IMR-90 (cell line): ENCODE measurements at regions not wholly inside any gene's neighbourhood (a gene's known extent, or its start where the extent isn't known, plus 50 kb on each side); places are given as distances from the start of the nearest gene placed in this dataset.

ENCODE experiments used
- ATAC-seq: fragments of 200-7000 bp; cut with Tn5 transposase; 2 replicates; pipeline ENCODE4 v1.9.1; 2020; ENCODE audit warnings: low read depth, mild to moderate bottlenecking, moderate library complexity
- BruUV-seq: library from RNA; stranded (reverse); fragments of 400-500 nt; replicated peaks from 2 replicates; lab custom pipeline; 2021; lab: Mats Ljungman, UMichigan
- CTCF ChIA-PET: fragments of 300-600 bp; formaldehyde crosslinking; extraction: SDS; loops from one replicate; lab custom pipeline; 2021; ENCODE audit warnings: antibody characterized with exemption; lab: Yijun Ruan, JAX
- POLR2A ChIA-PET: fragments of 300-600 bp; sonication (Branson Sonifier 250); formaldehyde crosslinking; loops from one replicate; lab custom pipeline; 2022; ENCODE audit warnings: antibody characterized with exemption; ENCODE audit not compliant: unreplicated experiment; lab: Charles Lee
- DNase-seq: peaks from one replicate; pipeline ENCODE4 v3.0.0; 2013
- H2AFZ ChIP-seq: replicated peaks from 2 replicates; pipeline ENCODE3; 2013; ENCODE audit warnings: low read length, mild to moderate bottlenecking; ENCODE audit not compliant: poor library complexity
- H2AK5ac ChIP-seq: 2 replicates; pipeline ENCODE4 v1.6.1; 2013; ENCODE audit warnings: low read depth, low read length, inconsistent platforms
- H2AK9ac ChIP-seq: replicated peaks from 2 replicates; pipeline ENCODE3; 2013; ENCODE audit warnings: mild to moderate bottlenecking, low read depth, low read length, moderate library complexity; ENCODE audit not compliant: poor library complexity
- H2BK120ac ChIP-seq: 2 replicates; pipeline ENCODE4 v1.6.1; 2013; ENCODE audit warnings: low read depth, low read length, inconsistent platforms
- H2BK15ac ChIP-seq: 3 replicates; pipeline ENCODE4 v1.6.1; 2013; ENCODE audit warnings: low read depth, low read length, inconsistent platforms
- H2BK20ac ChIP-seq: 2 replicates; pipeline ENCODE4 v1.6.1; 2013; ENCODE audit warnings: low read depth, mild to moderate bottlenecking, inconsistent platforms, low read length, moderate library complexity
- H2BK5ac ChIP-seq: 2 replicates; pipeline ENCODE4 v1.6.1; 2013; ENCODE audit warnings: mild to moderate bottlenecking, low read depth, low read length, inconsistent platforms; ENCODE audit not compliant: poor library complexity, severe bottlenecking
- H3K14ac ChIP-seq: replicated peaks from 2 replicates; pipeline ENCODE4 v1.6.1; 2013; ENCODE audit warnings: low read depth, low read length, inconsistent platforms
- H3K18ac ChIP-seq: 2 replicates; pipeline ENCODE4 v1.6.1; 2013; ENCODE audit warnings: low read depth, low read length, control low read depth
- H3K23ac ChIP-seq: 2 replicates; pipeline ENCODE4 v1.6.1; 2013; ENCODE audit warnings: low read depth, low read length, inconsistent platforms
- H3K27ac ChIP-seq: 2 replicates; pipeline ENCODE4 v1.5.1; 2013; ENCODE audit warnings: mild to moderate bottlenecking, control low read depth, low read length; ENCODE audit not compliant: insufficient read depth
- H3K27me3 ChIP-seq: 2 replicates; pipeline ENCODE4 v1.6.1; 2013; ENCODE audit warnings: low read length; ENCODE audit not compliant: control insufficient read depth, insufficient read depth
- H3K36me3 ChIP-seq: 2 replicates; pipeline ENCODE4 v1.6.1; 2013; ENCODE audit warnings: low read length, mixed read lengths; ENCODE audit not compliant: control insufficient read depth, insufficient read depth
- H3K4ac ChIP-seq: 2 replicates; pipeline ENCODE4 v1.6.1; 2013; ENCODE audit warnings: low read depth, low read length, inconsistent platforms
- H3K4me1 ChIP-seq: 2 replicates; pipeline ENCODE4 v1.6.1; 2013; ENCODE audit warnings: low read length, mixed read lengths; ENCODE audit not compliant: control insufficient read depth, insufficient read depth
- H3K4me2 ChIP-seq: 2 replicates; pipeline ENCODE4 v1.6.1; 2013; ENCODE audit warnings: low read depth, mild to moderate bottlenecking, control low read depth, low read length, moderate library complexity
- H3K4me3 ChIP-seq: 2 replicates; pipeline ENCODE4 v1.5.1; 2013; ENCODE audit warnings: low read depth, mild to moderate bottlenecking, control low read depth, low read length, moderate library complexity; ENCODE audit not compliant: insufficient read depth
- H3K56ac ChIP-seq: 2 replicates; pipeline ENCODE4 v1.6.1; 2013; ENCODE audit warnings: low read length, inconsistent platforms; ENCODE audit not compliant: insufficient read depth; ENCODE audit errors: extremely low read depth
- H3K79me1 ChIP-seq, 2 experiments: 2 replicates each; pipeline ENCODE4 v1.6.1; 2013; ENCODE audit warnings: low read length in 2 of 2, inconsistent platforms in 1 of 2, low read depth in 1 of 2
- H3K9ac ChIP-seq: 2 replicates; pipeline ENCODE4 v1.6.1; 2013; ENCODE audit warnings: low read depth, low read length, control low read depth
- H3K9me1 ChIP-seq: 2 replicates; pipeline ENCODE4 v1.6.1; 2013; ENCODE audit warnings: low read length, inconsistent platforms; ENCODE audit not compliant: insufficient read depth
- H3K9me3 ChIP-seq: 2 replicates; pipeline ENCODE4 v1.6.1; 2013; ENCODE audit warnings: low read length; ENCODE audit not compliant: control insufficient read depth, insufficient read depth
- H4K20me1 ChIP-seq: 2 replicates; pipeline ENCODE4 v1.6.1; 2013; ENCODE audit warnings: low read length, inconsistent platforms; ENCODE audit not compliant: insufficient read depth
- H4K5ac ChIP-seq: 2 replicates; pipeline ENCODE4 v1.6.1; 2013; ENCODE audit warnings: mild to moderate bottlenecking, low read depth, low read length, control low read depth
- H4K8ac ChIP-seq, 2 experiments: 2 replicates each; pipeline ENCODE4 v1.6.1; 2013; ENCODE audit warnings: low read depth in 2 of 2, low read length in 2 of 2, control low read depth in 1 of 2, inconsistent platforms in 1 of 2
- H4K91ac ChIP-seq: 2 replicates; pipeline ENCODE4 v1.6.1; 2013; ENCODE audit warnings: low read depth, low read length, inconsistent platforms; ENCODE audit not compliant: insufficient read depth
- CEBPB ChIP-seq: IDR thresholded peaks from 2 replicates; pipeline ENCODE4 v1.6.1; 2012; ENCODE audit warnings: low read depth, low read length, improper control_type of control experiment
- ELK1 ChIP-seq: fragments of 150-350 bp; IDR thresholded peaks from 2 replicates; pipeline ENCODE4 v1.6.1; 2016; ENCODE audit warnings: low read depth, mild to moderate bottlenecking, low read length, moderate library complexity, borderline replicate concordance
- FOS ChIP-seq: fragments of 150-350 bp; IDR thresholded peaks from 2 replicates; pipeline ENCODE4 v1.6.1; 2016; ENCODE audit warnings: low read depth, low read length
- NFE2L2 ChIP-seq: fragments of 150-350 bp; IDR thresholded peaks from 2 replicates; pipeline ENCODE4 v1.6.1; 2016; ENCODE audit warnings: low read depth, mild to moderate bottlenecking, low read length
- POLR2A ChIP-seq: IDR thresholded peaks from 2 replicates; pipeline ENCODE4 v1.6.1; 2012; ENCODE audit warnings: mild to moderate bottlenecking, low read depth, low read length
- RAD21 ChIP-seq: IDR thresholded peaks from 2 replicates; pipeline ENCODE4 v1.6.1; 2012; ENCODE audit warnings: low read length, improper control_type of control experiment
- WGBS, 2 experiments: methylation state at CpG; one replicate each; pipeline versions ENCODE4 v1.1.5 to v1.1.7; 2013; ENCODE audit warnings: missing lambda C conversion rate in 2 of 2; ENCODE audit not compliant: insufficient read length in 1 of 2; ENCODE audit errors: extremely low coverage in 2 of 2; 5-methylcytosine and 5-hydroxymethylcytosine counted together
- dilution Hi-C: fragments of 300-500 bp; cut with HindIII; formaldehyde crosslinking; loops from one replicate; pipeline ENCODE4 v1.14.3; 2018; ENCODE audit warnings: low sequenced_read_pairs; ENCODE audit not compliant: unreplicated experiment
- in situ Hi-C: fragments of 300-500 bp; cut with MboI; formaldehyde crosslinking; loops from 3 replicates; pipeline ENCODE4 v1.14.3; 2019; ENCODE audit warnings: low sequenced_read_pairs, inconsistent platforms, mixed read lengths
- intact Hi-C: fragments of 100-400 bp; cut with micrococcal nuclease; formaldehyde crosslinking; loops from 2 replicates; pipeline ENCODE4 v1.10.0; 2022
- TF ChIP-seq, protein P1 (sequence below): conservative IDR thresholded peaks from 2 replicates; pipeline ENCODE4 v1.5.1; 2012; ENCODE audit warnings: mild to moderate bottlenecking, low read depth, low read length, improper control_type of control experiment

GRCh38 chr2:122758967-122759366 lies 1003.5 kb downstream of the TSN start:
- H3K4me3 ChIP-seq = no peak overlapping the region
- no CpG with 5 or more reads among the region's 2 CpGs for WGBS, 2 experiments
- H3K18ac ChIP-seq = no peak overlapping the region
- H3K4ac ChIP-seq = no peak overlapping the region
- ATAC-seq (no peak), DNase-seq (no peak)
- H4K5ac ChIP-seq = no peak overlapping the region
- no peaks in the 10 kb centered on the region for H3K9me1 ChIP-seq
- H3K56ac ChIP-seq = no peak overlapping the region
- CTCF ChIA-PET = interaction anchor here (1.0 kb wide), 1 partner anchor 21 kb away, joined by 3 read pairs; no protein-coding TSS in a partner anchor
- no peaks in the 10 kb centered on the region for H3K27me3 ChIP-seq
- no peak overlapping the region for H4K8ac ChIP-seq
- intact Hi-C loops (no loop called here), dilution Hi-C loops (no loop called here), in situ Hi-C loops (no loop called here)
- H2BK5ac ChIP-seq = no peak overlapping the region
- no peak overlapping the region for H4K91ac ChIP-seq
- H2AFZ ChIP-seq = no peak overlapping the region
- BruUV-seq = no TSS peak
- no peak overlapping the region for H3K14ac ChIP-seq
- H4K20me1 ChIP-seq = no peaks in the 10 kb centered on the region
- no peak overlapping the region for H2BK120ac ChIP-seq
- H3K9me3 ChIP-seq = peaks cover 7% of the 10 kb centered on the region
- no peaks in the 10 kb centered on the region for H3K79me1 ChIP-seq
- no peak overlapping the region for H2BK15ac ChIP-seq
- POLR2A ChIA-PET = no interaction called here
- TF ChIP-seq RAD21 = no peak
- TF ChIP-seq NFE2L2 = no peak
- TF ChIP-seq, protein P1, sequence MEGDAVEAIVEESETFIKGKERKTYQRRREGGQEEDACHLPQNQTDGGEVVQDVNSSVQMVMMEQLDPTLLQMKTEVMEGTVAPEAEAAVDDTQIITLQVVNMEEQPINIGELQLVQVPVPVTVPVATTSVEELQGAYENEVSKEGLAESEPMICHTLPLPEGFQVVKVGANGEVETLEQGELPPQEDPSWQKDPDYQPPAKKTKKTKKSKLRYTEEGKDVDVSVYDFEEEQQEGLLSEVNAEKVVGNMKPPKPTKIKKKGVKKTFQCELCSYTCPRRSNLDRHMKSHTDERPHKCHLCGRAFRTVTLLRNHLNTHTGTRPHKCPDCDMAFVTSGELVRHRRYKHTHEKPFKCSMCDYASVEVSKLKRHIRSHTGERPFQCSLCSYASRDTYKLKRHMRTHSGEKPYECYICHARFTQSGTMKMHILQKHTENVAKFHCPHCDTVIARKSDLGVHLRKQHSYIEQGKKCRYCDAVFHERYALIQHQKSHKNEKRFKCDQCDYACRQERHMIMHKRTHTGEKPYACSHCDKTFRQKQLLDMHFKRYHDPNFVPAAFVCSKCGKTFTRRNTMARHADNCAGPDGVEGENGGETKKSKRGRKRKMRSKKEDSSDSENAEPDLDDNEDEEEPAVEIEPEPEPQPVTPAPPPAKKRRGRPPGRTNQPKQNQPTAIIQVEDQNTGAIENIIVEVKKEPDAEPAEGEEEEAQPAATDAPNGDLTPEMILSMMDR = no peak
- TF ChIP-seq POLR2A = no peak
- TF ChIP-seq FOS = no peak
- TF ChIP-seq CEBPB = no peak
- no peak for TF ChIP-seq ELK1
- H3K4me1 ChIP-seq = no peaks in the 10 kb centered on the region
- no peak overlapping the region for H2BK20ac ChIP-seq
- no peak overlapping the region for H2AK5ac ChIP-seq
- H3K36me3 ChIP-seq = no peaks in the 10 kb centered on the region
- no peak overlapping the region for H3K9ac ChIP-seq
- H2AK9ac ChIP-seq = no peak overlapping the region
- H3K23ac ChIP-seq = no peak overlapping the region
- H3K4me2 ChIP-seq = no peak overlapping the region
- no peak overlapping the region for H3K27ac ChIP-seq
